UCSD-AML1 (cell line): ENCODE measurements at regions not wholly inside any gene's neighbourhood (a gene's known extent, or its start where the extent isn't known, plus 50 kb on each side); places are given as distances from the start of the nearest gene placed in this dataset.

ENCODE experiments used
- DNase-seq: peaks from one replicate; lab custom pipeline; 2025; ENCODE audit not compliant: unreplicated experiment; lab: John Stamatoyannopoulos, UW

GRCh38 chr16:86898386-86898785, 320.0 kb downstream of the FOXL1 start:
- no peak for DNase-seq

GRCh38 chr16:86899151-86899550, 320.8 kb downstream of the FOXL1 start:
- DNase-seq, result no peak

- no peak for DNase-seq
Observed at GRCh38 chr16:86899757-86900156, 321.4 kb downstream of the FOXL1 start.

- no peak for DNase-seq
Observed at GRCh38 chr16:86901483-86901882, 323.1 kb downstream of the FOXL1 start.

GRCh38 chr16:86902656-86903001, 324.3 kb downstream of the FOXL1 start:
- DNase-seq, result no peak

- no peak for DNase-seq
Observed at GRCh38 chr16:86903068-86903467, 324.7 kb downstream of the FOXL1 start.

GRCh38 chr16:86905302-86905701, 327.0 kb downstream of the FOXL1 start:
- no peak for DNase-seq

GRCh38 chr16:86906623-86907022, 328.3 kb downstream of the FOXL1 start:
- no peak for DNase-seq

- no peak for DNase-seq
Observed at GRCh38 chr16:86909359-86910160, 331.2 kb downstream of the FOXL1 start.

GRCh38 chr16:86910161-86910769, 331.9 kb downstream of the FOXL1 start:
- no peak for DNase-seq

GRCh38 chr16:86911437-86911958, 333.1 kb downstream of the FOXL1 start:
- no peak for DNase-seq

- no peak for DNase-seq
Observed at GRCh38 chr16:86913886-86914285, 335.5 kb downstream of the FOXL1 start.

- DNase-seq, result no peak
Observed at GRCh38 chr16:86914876-86915717, 336.7 kb downstream of the FOXL1 start.

- no peak for DNase-seq
Observed at GRCh38 chr16:86917471-86918365, 339.4 kb downstream of the FOXL1 start.

- DNase-seq, result no peak
Observed at GRCh38 chr16:86918637-86919036, 340.3 kb downstream of the FOXL1 start.

- DNase-seq, result no peak
Observed at GRCh38 chr16:86919078-86919477, 340.7 kb downstream of the FOXL1 start.

GRCh38 chr16:86919578-86920305, 341.4 kb downstream of the FOXL1 start:
- no peak for DNase-seq

GRCh38 chr16:86921289-86921688, 342.9 kb downstream of the FOXL1 start:
- DNase-seq, result no peak

GRCh38 chr16:86922311-86922710, 344.0 kb downstream of the FOXL1 start:
- DNase-seq, result no peak

- no peak for DNase-seq
Observed at GRCh38 chr16:86923656-86924055, 345.3 kb downstream of the FOXL1 start.
